ENCODE measurements at regions not wholly inside any gene's neighbourhood (a gene's known extent, or its start where the extent isn't known, plus 50 kb on each side); places are given as distances from the start of the nearest gene placed in this dataset.

GRCh38 chr9:24721621-24722020 lies 175.9 kb upstream of the IZUMO3 start:
- ATAC-seq (ENCODE audit: low read depth) (no peak), DNase-seq (no peak)
- H3K4me3 Mint-ChIP-seq = no peak overlapping the region
- peaks cover 12% of the 10 kb centered on the region for H3K9me3 Mint-ChIP-seq
- intact Hi-C loops (cut with micrococcal nuclease) = no loop called here
- no peak for TF ChIP-seq CTCF (IDR thresholded peaks at IDR 0.05)
- CTCF ChIA-PET = no interaction called here
- no peak overlapping the region for H3K27ac Mint-ChIP-seq
- POLR2A ChIA-PET = no interaction called here
- H3K27me3 Mint-ChIP-seq = no peaks in the 10 kb centered on the region
- no peaks in the 10 kb centered on the region for H3K36me3 Mint-ChIP-seq (ENCODE audit: low read depth)
- H3K4me1 Mint-ChIP-seq = no peaks in the 10 kb centered on the region

GRCh38 chr9:24712206-24712605 lies 166.5 kb upstream of the IZUMO3 start:
- DNase-seq = no peak
- TF ChIP-seq CTCF (IDR thresholded peaks at IDR 0.05) = no peak
- no peaks in the 10 kb centered on the region for H3K9me3 Mint-ChIP-seq
- CTCF ChIA-PET = no interaction called here
- intact Hi-C loops (cut with micrococcal nuclease) = no loop called here
- H3K4me3 Mint-ChIP-seq = no peak overlapping the region
- H3K27me3 Mint-ChIP-seq = no peaks in the 10 kb centered on the region
- H3K27ac Mint-ChIP-seq = no peak overlapping the region
- no peak for ATAC-seq (ENCODE audit: low read depth)
- H3K4me1 Mint-ChIP-seq = no peaks in the 10 kb centered on the region
- H3K36me3 Mint-ChIP-seq (ENCODE audit: low read depth) = no peaks in the 10 kb centered on the region
- POLR2A ChIA-PET = no interaction called here

- DNase-seq (no peak), ATAC-seq (ENCODE audit: low read depth) (no peak)
- H3K36me3 Mint-ChIP-seq (ENCODE audit: low read depth) = no peaks in the 10 kb centered on the region
- H3K4me1 Mint-ChIP-seq = no peaks in the 10 kb centered on the region
- no peaks in the 10 kb centered on the region for H3K27me3 Mint-ChIP-seq
- POLR2A ChIA-PET = no interaction called here
- CTCF ChIA-PET = no interaction called here
- intact Hi-C loops (cut with micrococcal nuclease) = no loop called here
- no peak overlapping the region for H3K27ac Mint-ChIP-seq
- no peak for TF ChIP-seq CTCF (IDR thresholded peaks at IDR 0.05)
- no peak overlapping the region for H3K4me3 Mint-ChIP-seq
- no peaks in the 10 kb centered on the region for H3K9me3 Mint-ChIP-seq
Measured at GRCh38 chr9:24708814-24709213, 163.1 kb upstream of the IZUMO3 start.

- H3K4me1 Mint-ChIP-seq = peaks cover 5% of the 10 kb centered on the region
- ATAC-seq (ENCODE audit: low read depth) = no peak
- intact Hi-C loops (cut with micrococcal nuclease) = no loop called here
- TF ChIP-seq CTCF (IDR thresholded peaks at IDR 0.05) = no peak
- no peak for DNase-seq
- H3K27me3 Mint-ChIP-seq = no peaks in the 10 kb centered on the region
- H3K27ac Mint-ChIP-seq = no peak overlapping the region
- POLR2A ChIA-PET = no interaction called here
- H3K4me3 Mint-ChIP-seq = no peak overlapping the region
- peaks cover 11% of the 10 kb centered on the region for H3K9me3 Mint-ChIP-seq
- CTCF ChIA-PET = no interaction called here
- H3K36me3 Mint-ChIP-seq (ENCODE audit: low read depth) = no peaks in the 10 kb centered on the region
Measured at GRCh38 chr9:24698881-24699518, 153.3 kb upstream of the IZUMO3 start.

- ATAC-seq (ENCODE audit: low read depth) (no peak), DNase-seq (no peak)
- no peak for TF ChIP-seq CTCF (IDR thresholded peaks at IDR 0.05)
- H3K27me3 Mint-ChIP-seq = no peaks in the 10 kb centered on the region
- no peaks in the 10 kb centered on the region for H3K4me1 Mint-ChIP-seq
- no peaks in the 10 kb centered on the region for H3K36me3 Mint-ChIP-seq (ENCODE audit: low read depth)
- POLR2A ChIA-PET = no interaction called here
- H3K27ac Mint-ChIP-seq = no peak overlapping the region
- no peaks in the 10 kb centered on the region for H3K9me3 Mint-ChIP-seq
- H3K4me3 Mint-ChIP-seq = no peak overlapping the region
- CTCF ChIA-PET = no interaction called here
- intact Hi-C loops (cut with micrococcal nuclease) = no loop called here
Measured at GRCh38 chr9:24672336-24672735, 126.6 kb upstream of the IZUMO3 start.

Measured in activated B cell treated with CpG ODN at 0.5 μM for 24 hours (primary cell).